Activated CD4-positive, alpha-beta T cell treated with anti-CD3 and anti-CD28 coated beads, Interleukin-2, amount 50 U/mL, for 4 hours (primary cell): ENCODE measurements at regions not wholly inside any gene's neighbourhood (a gene's known extent, or its start where the extent isn't known, plus 50 kb on each side); places are given as distances from the start of the nearest gene placed in this dataset.

ENCODE experiments used
- DNase-seq, 2 experiments: peaks; one replicate each; pipeline ENCODE4 v3.0.0-alpha.2; 2020

DNA sequence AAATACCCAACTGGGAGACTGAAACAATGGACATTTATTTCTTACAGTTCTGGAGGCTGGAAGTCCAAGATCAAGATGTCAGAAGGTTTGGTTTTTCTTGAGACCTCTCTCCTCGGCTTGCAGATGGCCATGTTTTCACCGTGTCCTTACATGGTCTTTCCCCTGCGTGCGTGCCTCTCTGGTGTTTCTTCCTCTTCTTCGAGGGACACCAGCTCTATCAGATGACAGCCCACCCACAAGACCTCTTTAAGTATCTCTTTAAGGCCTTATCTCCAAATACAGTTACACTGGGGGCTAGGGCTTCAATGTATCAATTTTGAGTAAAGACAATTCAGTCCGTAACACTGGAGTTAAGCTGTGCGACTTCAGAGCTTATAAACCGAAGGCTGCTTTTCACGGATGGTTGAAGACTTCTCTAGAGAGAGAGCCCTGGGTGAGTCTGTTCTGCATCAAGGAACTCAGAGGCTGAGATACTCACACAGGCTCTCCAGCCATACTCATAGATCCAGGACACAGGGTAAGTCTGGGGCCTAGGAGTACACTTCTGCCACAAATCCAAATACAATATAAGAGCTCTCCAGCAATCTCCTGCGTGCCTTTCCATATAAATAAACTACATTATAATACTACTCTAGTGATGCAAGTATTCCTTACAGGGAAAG, 339.9 kb upstream of the PKDCC start:
- DNase-seq, result no peak

DNA sequence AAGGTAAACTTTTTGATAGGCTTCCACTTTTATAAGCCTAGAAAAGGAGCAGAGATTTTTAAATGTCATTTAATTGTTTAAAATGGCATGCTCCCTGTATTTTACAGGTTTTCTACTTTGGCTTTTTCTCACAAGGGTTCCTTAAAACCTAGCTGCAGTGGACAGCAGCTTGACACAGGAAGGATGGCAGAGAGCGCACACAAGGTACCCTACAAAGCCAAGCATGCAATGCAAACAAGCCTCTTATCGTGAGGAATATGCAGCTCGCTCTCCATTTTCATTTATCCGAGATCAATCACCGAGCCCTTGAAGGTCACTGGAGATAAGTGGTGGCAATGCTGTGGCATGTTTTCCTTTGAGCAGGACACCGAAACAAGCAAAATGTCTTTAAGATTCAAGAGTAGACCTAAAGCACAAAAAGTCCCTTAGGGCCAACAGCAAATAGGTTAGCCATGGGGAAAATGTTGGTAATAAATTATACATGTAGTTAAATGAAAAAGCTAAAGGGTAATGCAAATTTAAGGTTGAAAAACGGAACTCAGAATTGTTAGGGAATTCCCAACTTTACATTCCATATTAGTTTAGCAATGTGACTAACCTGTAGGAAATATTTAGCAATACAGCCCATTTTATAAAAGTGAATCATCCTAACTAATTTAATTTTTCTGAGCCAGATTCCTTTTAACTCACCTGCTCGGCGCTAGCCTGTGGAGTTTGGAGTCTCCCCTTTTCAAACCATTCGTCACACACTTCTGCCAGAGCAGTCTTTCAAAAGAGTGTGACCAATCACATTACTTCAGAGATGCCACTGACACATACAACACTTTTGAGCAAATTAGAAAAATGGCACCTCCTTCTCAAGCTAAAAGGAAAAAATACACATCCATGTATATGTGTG, 337.9 kb upstream of the PKDCC start:
- no peak for DNase-seq

DNA sequence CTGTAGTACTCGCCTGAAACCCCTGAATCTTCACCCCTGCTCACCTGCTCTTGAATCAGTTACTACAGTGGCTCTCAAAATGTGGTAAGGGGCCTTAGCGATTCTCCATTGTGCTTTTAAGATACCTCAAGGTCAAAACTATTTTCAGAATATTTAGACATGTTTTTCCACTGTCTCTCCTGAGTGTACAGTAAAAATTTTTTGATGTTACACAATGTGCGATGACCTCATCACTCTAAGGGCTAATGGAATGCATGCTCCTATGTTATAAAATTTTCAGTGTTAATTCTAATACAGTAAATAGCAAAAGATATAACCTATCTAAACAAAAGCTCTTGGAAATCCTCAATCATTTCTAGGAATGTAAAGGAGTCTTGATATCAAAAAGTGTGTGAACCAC, 336.9 kb upstream of the PKDCC start:
- DNase-seq, result no peak

DNA sequence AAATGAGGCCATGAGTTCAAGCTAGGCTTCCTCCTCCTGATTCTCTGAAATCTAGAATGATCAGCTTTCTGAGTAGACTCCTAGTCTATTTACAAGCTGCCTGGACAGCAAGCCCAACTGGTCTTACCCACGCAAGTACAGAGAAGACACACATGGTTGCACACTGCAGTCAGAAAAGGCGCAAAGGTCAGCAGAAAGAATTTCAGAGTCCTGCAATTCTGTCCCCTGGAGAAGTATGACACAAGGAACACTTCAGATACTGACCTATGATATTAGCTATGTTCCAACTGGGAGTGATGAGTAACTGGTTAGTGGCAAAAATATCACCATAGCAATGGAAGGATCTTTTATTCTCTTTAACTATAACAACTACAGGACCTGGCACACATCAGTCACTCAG, 336.1 kb upstream of the PKDCC start:
- DNase-seq, result no peak

DNA sequence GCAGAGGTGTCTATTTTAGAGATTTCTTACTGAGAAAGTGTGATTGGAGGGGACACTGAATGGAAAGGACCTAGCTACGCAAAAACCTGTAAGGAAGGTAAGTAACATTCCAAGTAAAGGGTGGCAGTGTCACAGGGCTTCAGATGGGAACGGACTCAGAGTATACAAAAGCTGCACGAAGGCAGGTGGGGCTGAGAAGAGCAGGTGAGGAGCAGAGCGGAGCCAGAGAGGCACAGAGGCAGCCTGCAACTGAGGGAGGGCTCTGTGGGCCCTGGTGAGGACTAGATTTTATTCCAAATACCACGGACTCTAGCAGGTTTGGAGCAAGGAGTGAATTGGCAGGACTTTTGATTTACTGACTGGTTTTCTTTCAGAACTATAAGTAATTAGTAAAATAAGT, 331.3 kb upstream of the PKDCC start:
- no peak for DNase-seq

DNA sequence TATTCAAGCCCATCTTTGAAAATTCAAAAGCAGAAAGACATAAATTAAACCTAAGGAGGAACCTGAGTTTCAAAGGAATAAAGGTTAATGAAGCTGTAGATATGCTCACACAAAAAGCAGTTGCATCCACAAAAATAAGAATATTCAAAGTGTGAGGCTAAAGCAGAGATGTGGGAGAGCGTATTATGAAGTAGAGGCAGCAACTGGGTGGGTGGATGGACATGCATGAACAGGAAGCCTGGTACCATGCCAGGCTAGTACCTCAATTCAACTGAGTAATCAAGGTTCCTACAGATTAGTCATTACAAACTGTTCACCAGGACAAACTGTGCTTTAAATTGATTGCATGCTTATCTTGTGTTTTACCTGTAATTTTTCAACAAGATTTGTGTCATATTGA, 330.0 kb upstream of the PKDCC start:
- no peak for DNase-seq

DNA sequence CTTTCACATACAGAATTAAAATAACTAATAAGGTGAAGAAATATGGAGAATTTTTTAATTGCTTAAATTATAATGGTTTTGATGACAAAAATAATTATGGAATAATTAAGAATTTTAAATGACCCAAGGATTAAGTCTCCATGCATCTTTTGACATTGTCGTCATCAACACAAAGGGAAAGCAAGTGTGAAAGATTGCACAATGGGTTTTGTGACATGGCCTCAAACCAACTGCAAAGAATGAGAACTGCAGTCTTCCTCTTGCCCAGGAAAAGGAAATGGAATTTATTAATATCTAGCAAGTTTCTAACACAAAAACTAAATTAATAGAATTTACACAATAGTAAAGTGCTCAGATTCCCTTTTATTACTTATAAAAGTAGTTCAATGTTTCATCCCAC, 329.1 kb upstream of the PKDCC start:
- no peak for DNase-seq

DNA sequence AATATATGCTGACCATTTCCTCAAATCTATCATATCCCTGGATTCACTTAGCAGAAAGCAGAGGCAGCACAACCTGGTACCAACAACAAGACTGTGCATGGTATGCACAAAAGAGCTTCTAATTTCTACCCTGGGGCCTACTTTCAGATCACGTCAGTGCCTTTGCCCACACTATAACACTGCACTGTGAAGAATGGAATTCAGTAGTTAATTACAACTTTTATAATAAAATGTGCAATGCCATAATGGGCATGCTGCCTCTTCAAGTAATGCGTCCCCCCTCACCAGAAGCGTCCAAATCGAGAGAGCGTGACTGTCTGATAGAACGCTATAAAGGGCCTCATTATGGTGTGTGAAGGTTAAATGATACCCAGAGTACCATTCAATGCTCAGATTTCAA, 328.1 kb upstream of the PKDCC start:
- no peak for DNase-seq

DNA sequence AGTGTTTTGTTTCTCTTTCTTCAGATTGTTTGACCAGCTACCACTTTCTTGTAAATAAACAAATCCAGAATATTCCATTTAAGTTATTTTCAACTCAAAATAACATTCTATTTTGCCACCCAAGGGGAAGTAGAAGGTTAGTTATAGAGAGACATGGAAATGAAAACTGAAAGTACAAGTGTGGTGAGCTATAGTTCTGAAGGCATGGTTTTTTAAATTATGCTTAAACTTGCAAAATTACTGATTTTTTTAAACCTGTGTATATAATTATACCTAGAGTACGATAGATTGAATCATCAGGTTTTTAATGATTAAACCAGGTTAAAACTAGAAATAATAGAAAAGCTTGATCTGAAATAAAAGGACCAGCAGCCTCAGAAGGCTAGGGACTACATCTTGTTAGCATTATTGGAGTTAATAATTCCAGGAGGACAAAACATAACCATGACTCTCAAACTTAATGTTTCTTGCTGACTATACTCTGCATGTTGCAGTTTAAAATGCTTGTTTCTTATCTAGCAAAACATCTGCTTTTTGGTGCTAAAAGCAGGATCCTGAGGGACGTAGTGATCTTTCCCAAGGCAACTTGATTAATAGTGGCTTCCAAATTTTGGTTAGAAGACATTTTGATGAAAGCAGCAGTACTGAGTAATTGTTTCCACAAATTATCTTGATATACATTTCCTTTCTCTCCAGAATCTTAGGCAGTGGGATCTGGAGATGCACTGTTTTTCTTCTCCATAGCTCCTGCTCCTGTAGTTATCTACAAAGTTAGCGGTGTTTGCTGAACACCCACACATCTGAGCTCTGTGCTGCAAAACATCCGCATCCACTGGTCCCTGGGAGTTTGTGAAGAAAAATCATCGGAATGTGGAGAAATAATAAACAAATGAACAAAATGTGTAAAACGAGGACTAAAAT, 327.2 kb upstream of the PKDCC start:
- no peak for DNase-seq

DNA sequence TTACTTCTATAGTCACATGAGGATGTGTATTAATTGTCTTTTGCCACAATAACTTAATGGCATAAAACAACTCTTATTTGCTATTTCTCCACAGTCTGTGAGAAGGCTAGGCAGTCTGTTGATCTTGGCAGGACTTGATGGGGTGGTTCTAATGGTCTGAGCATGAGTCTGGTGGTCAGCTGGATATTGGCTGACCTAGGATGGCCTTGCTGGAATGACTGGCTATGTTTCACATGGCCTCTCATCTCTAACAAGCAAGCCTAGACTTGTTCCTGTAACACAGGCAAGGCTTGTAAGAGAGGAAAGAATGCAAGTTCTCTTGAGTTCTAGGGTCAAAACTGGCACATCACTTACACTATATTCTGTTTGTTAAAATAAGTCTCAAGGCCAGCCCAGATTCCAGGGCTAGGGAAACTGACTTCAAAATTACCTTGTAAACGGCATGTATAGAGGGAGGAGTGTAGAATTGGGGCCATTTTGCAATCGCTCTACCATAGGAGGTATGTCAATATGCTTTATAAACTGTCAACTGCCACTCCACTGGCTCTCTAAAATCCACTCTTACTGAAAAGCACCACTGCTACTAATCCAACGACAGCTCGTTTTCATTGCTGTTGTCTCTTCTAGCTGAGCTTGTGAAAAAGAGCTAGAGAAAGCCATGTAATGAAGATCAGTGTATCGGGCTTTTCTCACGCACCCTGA, 325.0 kb upstream of the PKDCC start:
- DNase-seq, result no peak

DNA sequence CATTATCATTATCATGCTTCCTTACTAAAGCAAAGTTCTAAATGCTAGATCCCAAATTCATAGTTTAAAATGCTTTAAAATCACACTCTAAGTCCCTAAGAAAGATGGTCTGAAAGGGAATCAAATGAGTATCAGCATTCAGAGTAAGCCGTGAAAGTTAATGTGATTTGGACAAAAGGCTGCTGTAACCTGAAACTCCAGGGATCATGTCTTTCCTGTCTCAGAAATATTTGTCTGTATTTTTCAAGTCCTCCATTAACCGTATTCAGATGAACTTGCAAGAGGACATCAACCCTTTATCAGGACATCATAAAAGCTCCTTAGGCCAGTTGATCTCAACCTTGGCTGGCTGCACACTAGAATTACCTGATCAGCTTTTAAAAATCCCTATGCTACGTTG, 324.3 kb upstream of the PKDCC start:
- no peak for DNase-seq

DNA sequence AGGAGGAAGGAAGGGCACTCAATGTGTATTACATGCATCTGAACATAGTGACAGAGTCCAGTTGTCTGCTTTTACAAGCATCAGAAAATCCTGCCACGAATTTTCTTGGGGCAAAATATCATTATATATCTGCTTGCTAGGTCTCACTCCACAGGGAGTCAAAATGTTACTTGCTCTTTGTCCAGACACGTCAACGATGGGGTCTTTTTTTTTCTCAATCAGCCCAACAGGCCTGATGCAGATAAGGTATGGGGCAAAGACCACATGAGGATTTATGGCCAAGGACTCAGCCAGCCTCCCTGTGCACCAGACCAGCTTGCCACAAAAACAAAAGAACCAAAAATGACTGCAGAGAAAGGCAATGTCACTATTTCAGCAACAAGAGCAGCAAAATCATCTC, 323.4 kb upstream of the PKDCC start:
- DNase-seq, result no peak

DNA sequence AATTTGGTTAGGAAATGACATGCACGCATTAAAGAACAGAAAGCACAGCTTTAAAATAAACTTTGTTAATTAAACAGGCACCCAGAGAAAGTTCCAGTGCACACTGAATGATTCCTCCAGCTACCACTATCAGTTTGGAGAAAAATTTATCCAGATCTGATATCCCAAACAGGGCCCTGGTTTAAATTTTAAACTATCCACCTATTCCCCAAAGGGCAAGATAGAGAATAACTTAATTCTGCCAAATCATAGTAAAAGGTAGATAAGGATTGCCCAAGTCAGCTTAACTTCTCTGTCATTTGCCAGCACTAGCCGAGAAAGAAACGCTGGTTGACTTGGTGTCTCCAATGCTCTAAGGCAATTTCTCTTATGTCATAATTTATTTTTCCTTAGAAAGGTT, 321.9 kb upstream of the PKDCC start:
- DNase-seq, result no peak

DNA sequence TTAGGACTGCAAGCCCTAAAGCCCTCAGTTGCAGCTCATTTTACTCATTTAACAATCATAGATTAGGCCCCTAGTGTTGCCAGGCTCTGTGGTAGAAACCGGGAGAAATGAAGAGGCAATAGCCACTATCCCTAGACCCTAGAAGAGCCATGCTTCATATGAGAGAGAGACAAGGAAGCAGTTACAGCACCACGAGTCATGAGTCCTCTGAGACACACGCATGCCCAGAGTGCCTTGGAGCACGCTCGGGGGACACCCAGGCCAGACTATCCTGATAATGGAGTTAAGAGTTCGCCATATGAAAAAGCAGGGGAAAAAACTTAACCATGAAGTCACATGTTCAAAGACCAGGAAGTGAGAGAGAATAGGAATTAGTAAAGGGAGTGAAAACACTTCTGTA, 321.5 kb upstream of the PKDCC start:
- no peak for DNase-seq

DNA sequence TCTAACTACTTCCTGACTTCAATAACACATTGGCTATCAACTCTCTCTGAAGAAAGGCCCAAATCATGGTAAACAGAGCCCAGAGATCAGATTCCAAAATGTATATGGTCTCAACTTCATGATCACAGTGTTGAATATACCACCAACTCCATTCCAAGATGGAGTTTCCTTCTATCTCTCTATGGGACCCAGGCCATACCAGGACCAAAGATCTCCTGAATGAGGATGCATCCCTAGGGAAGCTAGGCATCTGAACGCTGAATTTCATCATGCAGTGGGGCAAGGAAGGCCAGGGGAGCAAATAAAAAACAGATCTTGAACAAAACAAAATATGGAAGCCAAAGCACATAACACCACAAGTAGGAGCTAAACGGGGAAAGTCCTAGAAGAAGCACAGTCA, 320.7 kb upstream of the PKDCC start:
- DNase-seq, result no peak

DNA sequence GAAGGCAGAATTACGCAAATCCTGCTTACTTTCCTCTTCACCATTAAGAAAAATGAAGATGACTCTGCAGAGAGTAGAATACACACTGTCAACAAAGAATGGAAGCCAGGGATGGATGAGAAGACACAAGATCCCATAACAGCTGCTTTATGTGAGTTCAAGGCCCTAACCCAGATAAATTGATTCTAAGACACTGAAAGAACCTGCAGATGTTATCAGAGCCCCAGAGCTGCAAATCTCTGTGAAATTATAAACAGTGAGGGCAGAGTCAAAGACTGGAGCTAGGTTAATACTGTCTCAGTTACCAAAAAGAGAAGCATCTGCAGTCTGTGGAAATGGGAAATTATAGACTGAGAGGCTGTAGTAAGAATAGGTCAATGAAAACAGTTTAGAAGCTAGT, 320.1 kb upstream of the PKDCC start:
- DNase-seq, result no peak

DNA sequence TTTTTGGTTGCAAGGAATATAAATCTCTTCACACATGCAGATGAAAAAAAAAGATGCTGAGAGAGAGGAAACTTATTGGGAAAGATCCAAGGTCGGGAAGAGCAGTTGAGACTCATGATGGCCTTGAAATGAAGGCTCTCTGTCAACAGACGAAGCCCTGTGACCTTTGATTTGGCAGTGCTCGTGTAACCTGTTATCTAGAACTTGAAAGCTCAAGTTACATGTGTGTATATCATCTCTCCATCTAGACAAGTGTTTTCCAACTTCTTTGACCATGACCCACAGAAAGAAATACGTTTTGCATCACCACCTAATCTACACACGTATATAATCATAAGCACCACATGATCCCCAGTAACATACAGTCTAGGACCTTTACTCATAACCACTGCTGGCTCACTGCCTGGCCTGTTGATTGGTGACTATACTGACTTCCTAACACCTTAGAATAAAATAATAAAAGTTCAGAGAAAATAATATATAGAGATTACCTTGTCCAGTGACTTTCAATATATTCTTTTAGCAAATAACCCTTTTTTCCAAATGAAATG, 319.0 kb upstream of the PKDCC start:
- no peak for DNase-seq

DNA sequence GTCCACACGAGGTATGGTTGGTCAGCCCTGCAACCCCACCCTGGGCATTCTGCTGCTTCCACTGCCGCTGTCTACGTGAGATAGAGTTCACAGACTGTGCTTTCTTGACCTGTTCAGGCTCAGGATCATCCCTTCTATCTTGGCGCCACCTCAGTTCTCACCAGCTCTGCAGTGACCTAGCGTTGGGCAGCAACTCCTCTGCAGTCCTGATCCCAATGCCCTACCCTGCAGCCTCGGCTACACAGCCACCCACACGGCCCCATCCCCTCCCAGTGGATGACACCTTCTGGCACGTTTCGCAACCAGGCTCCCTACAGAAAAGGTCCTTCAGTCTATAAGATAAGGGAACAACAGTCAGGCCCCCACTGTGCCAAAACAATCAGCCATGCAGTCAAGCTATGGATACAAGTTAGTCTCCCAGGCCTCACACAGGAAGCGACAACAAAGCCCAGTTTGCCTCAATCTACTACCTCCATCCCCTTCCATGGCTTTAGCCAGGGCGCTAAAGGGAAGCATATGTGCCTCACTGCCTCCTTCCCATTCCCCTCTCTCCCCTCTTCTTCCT, 317.9 kb upstream of the PKDCC start:
- no peak for DNase-seq

DNA sequence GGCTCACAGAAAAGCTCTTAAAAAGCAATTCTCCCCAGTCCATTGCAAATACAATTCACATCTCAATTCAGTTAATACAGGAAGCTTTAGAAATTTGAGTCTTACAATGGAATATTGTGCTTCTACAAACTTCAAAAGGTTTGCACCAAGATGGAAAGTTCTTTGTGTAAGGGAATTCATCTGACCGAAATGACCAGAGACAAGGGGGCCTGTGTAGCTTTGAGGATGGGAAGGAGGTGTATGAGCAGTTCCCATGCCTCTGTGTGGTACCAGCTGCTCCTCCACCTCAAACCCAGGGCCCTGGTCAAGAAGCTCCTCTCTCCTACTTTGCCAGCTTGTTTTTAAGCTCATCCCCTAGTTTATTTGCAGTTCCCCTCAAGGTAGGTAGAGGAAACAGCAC, 312.8 kb upstream of the PKDCC start:
- DNase-seq, result no peak

DNA sequence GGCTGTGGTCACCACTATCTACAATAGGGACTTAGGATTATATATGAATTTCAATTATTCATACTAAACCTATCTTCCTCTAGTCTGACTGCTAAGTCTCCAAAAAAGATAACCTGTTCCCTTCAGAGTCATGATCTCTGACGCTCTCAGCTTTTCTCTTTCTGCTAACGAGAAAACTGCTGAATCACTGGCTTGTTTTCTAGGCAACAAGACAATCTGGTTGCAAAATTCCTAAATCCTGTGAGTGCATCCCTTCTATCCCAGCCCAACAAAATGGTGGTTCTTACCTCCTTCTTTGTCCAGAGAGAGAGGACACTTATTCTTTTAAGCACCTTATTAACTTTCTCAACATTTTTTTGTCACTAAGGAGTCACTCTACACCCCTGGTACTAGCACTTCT, 312.3 kb upstream of the PKDCC start:
- DNase-seq, result no peak

DNA sequence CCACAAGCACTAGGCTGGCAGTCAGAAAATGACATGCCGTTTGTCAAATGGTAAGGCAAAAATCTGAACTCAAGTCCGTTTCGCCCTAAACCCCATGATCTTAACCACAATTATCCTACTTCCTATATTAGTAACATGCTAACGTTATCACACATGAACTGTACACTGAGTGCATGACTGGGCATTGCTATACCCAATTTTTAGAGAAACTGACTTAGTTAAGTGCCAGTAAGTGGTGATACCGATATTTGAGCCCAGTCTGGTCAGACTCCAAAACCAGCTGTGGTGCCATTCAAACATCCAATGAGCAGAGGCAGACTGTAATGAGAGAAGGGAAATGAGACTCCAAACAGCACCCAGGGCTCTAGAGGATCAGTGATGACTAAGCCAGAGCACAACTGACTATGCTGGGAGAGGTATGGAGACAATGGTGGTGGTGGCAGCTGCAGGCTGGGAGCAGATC, 311.7 kb upstream of the PKDCC start:
- no peak for DNase-seq

DNA sequence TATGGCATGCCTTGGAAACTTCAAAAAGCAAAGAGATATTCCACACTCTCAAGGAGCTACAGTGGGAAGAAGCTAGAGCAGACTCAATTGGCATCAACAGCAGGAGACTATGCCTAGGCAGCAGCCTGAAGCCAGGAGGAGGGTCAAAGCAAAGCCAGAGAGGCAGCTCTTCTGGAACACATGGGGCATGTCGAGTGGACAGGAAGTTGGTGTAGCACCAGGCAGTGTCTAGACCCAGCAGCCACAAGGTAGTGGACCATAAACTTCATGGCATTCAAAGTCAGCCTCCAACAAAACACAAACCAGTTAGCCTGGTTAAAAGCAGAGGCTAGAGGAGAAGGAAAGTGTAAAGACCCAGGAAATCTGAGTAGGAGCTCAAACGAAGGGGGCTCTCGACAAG, 311.2 kb upstream of the PKDCC start:
- DNase-seq, result no peak
